Neural cell (in vitro differentiated cells): ENCODE measurements at regions not wholly inside any gene's neighbourhood (a gene's known extent, or its start where the extent isn't known, plus 50 kb on each side); places are given as distances from the start of the nearest gene placed in this dataset.
A peak's percentile ranks its signal among the peaks of the same experiment; 100 is the strongest.

Experiments used
- H2AFZ ChIP-seq: fragments of 200-600, 300-800 bp; sonication (generic), shearing (Covaris generic); 2 replicates; pipeline ENCODE4 v1.6.0; 2014; ENCODE audit warnings: low read depth, mild to moderate bottlenecking, antibody characterized with exemption, low read length, moderate library complexity
- H3F3A ChIP-seq: fragments of 200-600 bp; shearing (Covaris generic); 2 replicates; pipeline ENCODE4 v1.6.1; 2016; ENCODE audit warnings: mild to moderate bottlenecking, moderate library complexity, mixed read lengths, antibody characterized with exemption, low read length; ENCODE audit not compliant: insufficient read depth, poor library complexity, severe bottlenecking
- H3K27ac ChIP-seq: fragments of 200-600, 300-800 bp; sonication (generic), shearing (Covaris generic); 2 replicates; pipeline ENCODE4 v1.5.1; 2014; ENCODE audit warnings: mild to moderate bottlenecking, low read length, moderate library complexity
- H3K27me3 ChIP-seq: fragments of 300-800, 200-600 bp; sonication (generic), shearing (Covaris generic); 2 replicates; pipeline ENCODE4 v1.6.0; 2014; ENCODE audit warnings: mild to moderate bottlenecking, low read depth, low read length, moderate library complexity; ENCODE audit not compliant: insufficient read depth
- H3K36me3 ChIP-seq: fragments of 300-800, 200-600 bp; sonication (generic), shearing (Covaris generic); 2 replicates; pipeline ENCODE4 v1.5.1; 2014; ENCODE audit warnings: mild to moderate bottlenecking, antibody characterized with exemption, low read length, moderate library complexity; ENCODE audit not compliant: insufficient read depth
- H3K4me2 ChIP-seq: fragments of 300-800, 200-600 bp; sonication (generic), shearing (Covaris generic); 2 replicates; pipeline ENCODE4 v1.6.0; 2014; ENCODE audit warnings: mild to moderate bottlenecking, low read length
- H3K4me3 ChIP-seq: fragments of 300-800, 200-600 bp; sonication (generic), shearing (Covaris generic); 2 replicates; pipeline ENCODE4 v1.5.1; 2014; ENCODE audit warnings: mild to moderate bottlenecking, low read length, moderate library complexity
- H3K79me2 ChIP-seq: fragments of 200-600 bp; shearing (Covaris generic); replicated peaks from 2 replicates; pipeline ENCODE4 v1.6.0; 2014; ENCODE audit warnings: mild to moderate bottlenecking, low read length, moderate library complexity; ENCODE audit not compliant: insufficient read depth
- H3K9ac ChIP-seq: fragments of 300-800, 200-600 bp; sonication (generic), shearing (Covaris generic); 2 replicates; pipeline ENCODE4 v1.6.1; 2016; ENCODE audit warnings: mild to moderate bottlenecking, low read length, mixed read lengths
- H3K9me2 ChIP-seq: fragments of 200-600 bp; shearing (Covaris generic); 2 replicates; pipeline ENCODE4 v1.6.1; 2016; ENCODE audit warnings: mild to moderate bottlenecking, low read length, mixed read lengths; ENCODE audit not compliant: insufficient read depth
- H3K9me3 ChIP-seq: fragments of 200-600, 300-800 bp; sonication (generic), shearing (Covaris generic); 2 replicates; pipeline ENCODE4 v1.6.1; 2016; ENCODE audit warnings: mild to moderate bottlenecking, mixed run types, low read length, moderate library complexity, mixed read lengths
- H4K20me1 ChIP-seq: fragments of 200-600 bp; shearing (Covaris generic); 2 replicates; pipeline ENCODE4 v1.6.1; 2016; ENCODE audit warnings: mild to moderate bottlenecking, mixed run types; ENCODE audit not compliant: insufficient read depth
- CTCF ChIP-seq: fragments of 450-650 bp; IDR thresholded peaks from 2 replicates; pipeline ENCODE4 v1.5.1; 2014; ENCODE audit warnings: antibody characterized with exemption, mild to moderate bottlenecking, moderate library complexity; ENCODE audit not compliant: poor library complexity, severe bottlenecking
- EP300 ChIP-seq: fragments of 450-650 bp; conservative IDR thresholded peaks from 2 replicates; pipeline ENCODE4 v1.6.1; 2014; ENCODE audit warnings: antibody characterized with exemption, mild to moderate bottlenecking, moderate library complexity; ENCODE audit not compliant: poor library complexity, severe bottlenecking
- EZH2 ChIP-seq: fragments of 200-600, 300-800 bp; shearing (Covaris generic), sonication (generic); IDR thresholded peaks from 2 replicates; pipeline ENCODE4 v1.6.1; 2014; ENCODE audit warnings: antibody characterized with exemption, low read length, borderline replicate concordance, mild to moderate bottlenecking; ENCODE audit not compliant: insufficient read depth, poor library complexity, severe bottlenecking
- MXI1 ChIP-seq: fragments of 450-650 bp; conservative IDR thresholded peaks from 2 replicates; pipeline ENCODE4 v1.6.1; 2014; ENCODE audit warnings: antibody characterized with exemption, mild to moderate bottlenecking; ENCODE audit not compliant: poor library complexity, severe bottlenecking
- POLR2AphosphoS5 ChIP-seq: IDR thresholded peaks from 2 replicates; pipeline ENCODE4 v1.6.1; 2012
- RAD21 ChIP-seq: fragments of 450-650 bp; conservative IDR thresholded peaks from 2 replicates; pipeline ENCODE4 v1.6.1; 2014; ENCODE audit warnings: antibody characterized with exemption, mild to moderate bottlenecking, moderate library complexity
- REST ChIP-seq: IDR thresholded peaks from 2 replicates; pipeline ENCODE4 v1.6.1; 2012; ENCODE audit warnings: borderline replicate concordance
- SMC3 ChIP-seq: fragments of 450-650 bp; conservative IDR thresholded peaks from 2 replicates; pipeline ENCODE4 v1.6.1; 2014; ENCODE audit warnings: antibody characterized with exemption, mild to moderate bottlenecking, moderate library complexity; ENCODE audit not compliant: poor library complexity
- TAF1 ChIP-seq: IDR thresholded peaks from 2 replicates; pipeline ENCODE4 v1.6.1; 2012; ENCODE audit warnings: low read depth

GRCh38 chr5:103808464-103809106 lies 246.0 kb upstream of the NUDT12 start:
- Histone ChIP-seq H3K27me3 (no peaks in the 10 kb centered on the region), H2AFZ (no peak overlapping the region), H3K9me2 (no peaks in the 10 kb centered on the region), H3K4me2 (no peak overlapping the region), H3F3A (no peaks in the 10 kb centered on the region), H3K9me3 (no peaks in the 10 kb centered on the region), H4K20me1 (no peaks in the 10 kb centered on the region), H3K4me3 (no peak overlapping the region), H3K9ac (no peak overlapping the region), H3K79me2 (no peaks in the 10 kb centered on the region), H3K27ac (no peak overlapping the region), H3K36me3 (no peaks in the 10 kb centered on the region)
- TF ChIP-seq REST = no peak
- TF ChIP-seq RAD21 = peak; percentile 97
- no peak for TF ChIP-seq POLR2AphosphoS5
- peak; percentile 91 for TF ChIP-seq SMC3
- no peak for TF ChIP-seq MXI1
- no peak for TF ChIP-seq EP300
- TF ChIP-seq CTCF = peak; percentile 96
- no peak for TF ChIP-seq TAF1
- TF ChIP-seq EZH2 = no peak

GRCh38 chr5:103804711-103805110 lies 242.1 kb upstream of the NUDT12 start:
- Histone ChIP-seq H3K27me3 (no peaks in the 10 kb centered on the region), H3K79me2 (no peaks in the 10 kb centered on the region), H3K4me2 (no peak overlapping the region), H3F3A (no peaks in the 10 kb centered on the region), H4K20me1 (no peaks in the 10 kb centered on the region), H3K9ac (no peak overlapping the region), H3K36me3 (no peaks in the 10 kb centered on the region), H3K4me3 (no peak overlapping the region), H3K27ac (no peak overlapping the region), H3K9me3 (no peaks in the 10 kb centered on the region), H3K9me2 (no peaks in the 10 kb centered on the region), H2AFZ (no peak overlapping the region)
- TF ChIP-seq TAF1 (no peak), RAD21 (no peak), POLR2AphosphoS5 (no peak), EZH2 (no peak), SMC3 (no peak), CTCF (no peak), MXI1 (no peak), EP300 (no peak), REST (no peak)
